ENCODE measurements at regions not wholly inside any gene's neighbourhood (a gene's known extent, or its start where the extent isn't known, plus 50 kb on each side); places are given as distances from the start of the nearest gene placed in this dataset.
"Not testable (repeated sequence)": the region's sequence is repeated elsewhere in the genome, so short reads cannot be mapped to it uniquely, and the experiment has no call there.

DNA sequence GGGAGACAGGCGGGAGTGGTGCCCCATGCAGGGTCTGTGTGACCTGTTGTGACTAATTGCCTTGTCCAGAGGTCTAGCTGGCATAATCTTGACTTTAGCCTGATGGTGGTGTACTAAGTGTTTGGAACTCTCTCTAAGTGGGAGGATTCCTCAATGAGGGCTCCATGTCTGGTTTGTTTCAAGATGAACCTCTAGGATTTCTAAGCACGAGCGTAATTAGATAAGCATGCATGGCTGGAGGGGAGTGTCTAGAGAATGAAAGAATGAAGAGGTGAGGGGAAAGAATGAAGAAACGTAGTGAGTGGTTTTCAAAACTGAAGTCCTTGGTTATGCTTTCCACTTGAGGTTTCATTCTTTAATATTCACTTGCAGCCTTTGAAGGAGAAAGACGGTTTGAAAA is 833.2 kb upstream of the GYPC start:
- Histone ChIP-seq H3K4me3 (ENCODE audit: low read length) (no peak overlapping the region), H3K36me3 (ENCODE audit: control insufficient read depth, insufficient read depth, low read length) (no peaks in the 10 kb centered on the region), H3K4me1 (ENCODE audit: control insufficient read depth, insufficient read depth, low read length) (no peaks in the 10 kb centered on the region), H3K27ac (ENCODE audit: low read length) (no peak overlapping the region), H3K9me3 (ENCODE audit: control insufficient read depth, low read depth, low read length) (peaks cover 2% of the 10 kb centered on the region), H3K27me3 (ENCODE audit: control insufficient read depth, insufficient read depth, low read length) (no peaks in the 10 kb centered on the region)
- WGBS (ENCODE audit: insufficient coverage, low lambda C conversion rate), result 96% methylated on average over 3 of the region's 5 CpGs
- no peak for DNase-seq

DNA sequence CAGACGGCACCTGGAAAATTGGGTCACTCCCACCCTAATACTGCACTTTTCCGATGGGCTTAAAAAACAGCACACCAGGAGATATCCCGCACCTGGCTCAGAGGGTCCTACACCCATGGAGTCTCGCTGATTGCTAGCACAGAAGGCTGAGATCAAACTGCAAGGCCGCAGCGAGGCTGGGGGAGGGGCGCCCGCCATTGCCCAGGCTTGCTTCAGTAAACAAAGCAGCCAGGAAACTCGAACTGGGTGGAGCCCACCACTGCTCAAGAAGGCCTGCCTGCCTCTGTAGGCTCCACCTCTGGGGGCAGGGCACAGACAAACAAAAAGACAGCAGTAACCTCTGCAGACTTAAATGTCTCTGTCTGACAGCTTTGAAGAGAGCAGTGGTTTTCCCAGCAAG is 830.2 kb upstream of the GYPC start:
- H3K4me1 ChIP-seq (ENCODE audit: control insufficient read depth, insufficient read depth, low read length); H3K36me3 ChIP-seq (ENCODE audit: control insufficient read depth, insufficient read depth, low read length); H3K4me3 ChIP-seq (ENCODE audit: low read length); H3K9me3 ChIP-seq (ENCODE audit: control insufficient read depth, low read depth, low read length); H3K27ac ChIP-seq (ENCODE audit: low read length); H3K27me3 ChIP-seq (ENCODE audit: control insufficient read depth, insufficient read depth, low read length); DNase-seq: not testable (repeated sequence)
- no CpG with 5 or more reads among the region's 9 CpGs for WGBS (ENCODE audit: insufficient coverage, low lambda C conversion rate)

DNA sequence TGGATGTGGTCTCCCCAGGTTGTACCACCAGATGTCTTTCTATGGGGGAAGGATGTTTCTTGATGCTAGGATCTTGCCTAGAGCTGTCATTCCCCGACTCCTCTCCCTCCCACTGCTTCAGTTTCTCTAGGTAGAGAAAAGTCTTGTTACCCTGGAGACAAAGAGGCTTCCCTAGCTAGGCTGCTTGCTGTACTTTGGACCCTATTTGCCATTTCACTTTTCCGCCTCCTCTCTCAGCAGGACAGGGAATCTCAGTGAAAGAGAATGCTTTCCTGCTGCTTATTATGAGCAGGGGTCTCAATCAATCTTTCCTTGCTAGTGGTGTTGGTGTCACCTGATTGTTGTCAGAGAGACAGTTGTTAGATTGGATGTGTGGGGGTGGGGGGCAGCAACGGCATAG is 818.8 kb upstream of the GYPC start:
- Histone ChIP-seq H3K4me1 (ENCODE audit: control insufficient read depth, insufficient read depth, low read length) (no peaks in the 10 kb centered on the region), H3K36me3 (ENCODE audit: control insufficient read depth, insufficient read depth, low read length) (no peaks in the 10 kb centered on the region), H3K27me3 (ENCODE audit: control insufficient read depth, insufficient read depth, low read length) (no peaks in the 10 kb centered on the region), H3K4me3 (ENCODE audit: low read length) (no peak overlapping the region), H3K27ac (ENCODE audit: low read length) (no peak overlapping the region), H3K9me3 (ENCODE audit: control insufficient read depth, low read depth, low read length) (no peaks in the 10 kb centered on the region)
- WGBS (ENCODE audit: insufficient coverage, low lambda C conversion rate), result 29% methylated on average over 1 of the region's 3 CpGs
- DNase-seq, result peak; percentile 2 to 31

DNA sequence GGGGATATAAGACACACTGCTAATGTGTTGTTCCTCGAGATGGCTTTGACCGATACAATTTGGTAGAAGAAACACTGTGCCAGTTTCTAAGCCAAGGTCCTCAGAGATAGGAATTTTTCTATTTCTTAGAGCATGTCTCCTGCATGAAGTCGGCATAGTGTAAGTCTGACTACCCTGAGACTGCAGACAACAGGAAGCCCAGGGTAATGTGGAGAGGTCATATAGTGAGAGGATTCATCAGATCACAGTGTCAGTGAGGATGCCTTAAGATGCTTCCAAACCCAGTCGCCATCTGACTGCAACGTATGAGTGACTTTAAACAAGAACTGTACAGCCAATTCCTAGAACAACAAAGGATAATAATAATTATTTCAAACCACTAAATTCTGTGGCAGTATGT is 818.3 kb upstream of the GYPC start:
- Histone ChIP-seq H3K36me3 (ENCODE audit: control insufficient read depth, insufficient read depth, low read length) (no peaks in the 10 kb centered on the region), H3K27ac (ENCODE audit: low read length) (no peak overlapping the region), H3K27me3 (ENCODE audit: control insufficient read depth, insufficient read depth, low read length) (no peaks in the 10 kb centered on the region), H3K9me3 (ENCODE audit: control insufficient read depth, low read depth, low read length) (no peaks in the 10 kb centered on the region), H3K4me3 (ENCODE audit: low read length) (no peak overlapping the region), H3K4me1 (ENCODE audit: control insufficient read depth, insufficient read depth, low read length) (no peaks in the 10 kb centered on the region)
- WGBS (ENCODE audit: insufficient coverage, low lambda C conversion rate), result 92% methylated on average over 2 of the region's 5 CpGs
- DNase-seq, result no peak

DNA sequence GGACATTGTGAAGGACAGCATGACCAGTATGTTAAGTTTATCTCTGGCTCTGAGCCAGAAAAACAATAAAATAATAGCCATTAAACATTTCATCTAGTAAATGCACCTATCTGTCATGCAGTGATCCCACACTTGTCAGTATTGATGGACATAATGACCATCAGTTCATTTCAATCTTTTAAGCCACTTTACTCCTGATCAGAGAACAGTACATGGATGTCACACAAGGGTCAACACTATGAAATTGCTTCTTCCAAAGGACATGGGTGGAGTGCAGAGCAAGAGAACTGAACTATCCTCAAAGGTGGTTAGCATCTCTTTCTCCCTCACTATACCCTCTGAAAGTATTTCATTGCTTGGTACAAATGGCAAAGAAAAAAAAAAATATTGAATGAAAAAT is 816.0 kb upstream of the GYPC start:
- Histone ChIP-seq H3K4me3 (ENCODE audit: low read length) (no peak overlapping the region), H3K36me3 (ENCODE audit: control insufficient read depth, insufficient read depth, low read length) (no peaks in the 10 kb centered on the region), H3K4me1 (ENCODE audit: control insufficient read depth, insufficient read depth, low read length) (no peaks in the 10 kb centered on the region), H3K27ac (ENCODE audit: low read length) (no peak overlapping the region), H3K27me3 (ENCODE audit: control insufficient read depth, insufficient read depth, low read length) (no peaks in the 10 kb centered on the region), H3K9me3 (ENCODE audit: control insufficient read depth, low read depth, low read length) (no peaks in the 10 kb centered on the region)
- DNase-seq, result no peak

DNA sequence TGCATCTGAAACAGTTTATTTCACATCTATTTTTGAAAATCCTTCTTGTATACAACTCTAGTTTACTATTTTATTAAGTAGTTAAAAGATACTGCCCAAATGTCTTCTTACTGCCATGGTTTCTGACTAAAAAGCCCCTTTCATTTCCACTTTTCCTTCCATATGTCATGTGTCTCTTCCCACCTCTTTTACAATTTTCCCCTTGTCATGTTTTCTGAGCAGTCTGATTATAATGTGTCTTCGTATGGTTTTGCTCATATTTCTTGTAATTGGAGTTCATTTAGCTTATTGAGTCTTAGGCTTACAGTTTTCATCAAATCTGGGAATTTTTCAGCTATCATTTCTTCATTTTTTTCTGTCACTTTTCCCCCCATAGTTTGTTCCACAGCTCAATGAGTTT is 813.9 kb upstream of the GYPC start:
- no peaks in the 10 kb centered on the region for H3K27me3 ChIP-seq (ENCODE audit: control insufficient read depth, insufficient read depth, low read length)
- no peaks in the 10 kb centered on the region for H3K4me1 ChIP-seq (ENCODE audit: control insufficient read depth, insufficient read depth, low read length)
- no peak overlapping the region for H3K27ac ChIP-seq (ENCODE audit: low read length)
- WGBS (ENCODE audit: insufficient coverage, low lambda C conversion rate), result no CpG with 5 or more reads among the region's 1 CpG
- no peaks in the 10 kb centered on the region for H3K9me3 ChIP-seq (ENCODE audit: control insufficient read depth, low read depth, low read length)
- no peak for DNase-seq
- no peaks in the 10 kb centered on the region for H3K36me3 ChIP-seq (ENCODE audit: control insufficient read depth, insufficient read depth, low read length)
- no peak overlapping the region for H3K4me3 ChIP-seq (ENCODE audit: low read length)

DNA sequence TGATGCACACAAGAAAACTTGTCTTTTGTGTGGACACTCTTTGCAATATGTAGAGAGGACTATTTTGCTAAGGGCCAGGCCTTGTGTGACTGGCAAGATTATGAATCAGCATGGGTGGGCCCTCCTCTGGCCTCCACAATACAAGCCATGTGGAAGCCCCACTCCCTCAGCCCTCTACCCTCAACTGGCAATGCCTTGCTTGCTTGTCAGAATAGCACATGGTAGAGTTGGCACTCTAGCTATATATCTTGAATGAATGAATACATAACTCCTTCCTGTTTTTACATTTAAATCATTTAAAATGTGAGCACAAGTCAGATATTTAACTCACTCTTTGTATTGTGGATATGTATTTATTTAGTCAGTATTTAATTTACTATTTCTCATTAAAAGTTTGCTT is 805.4 kb upstream of the GYPC start:
- Histone ChIP-seq H3K9me3 (ENCODE audit: control insufficient read depth, low read depth, low read length) (no peaks in the 10 kb centered on the region), H3K27ac (ENCODE audit: low read length) (no peak overlapping the region), H3K36me3 (ENCODE audit: control insufficient read depth, insufficient read depth, low read length) (no peaks in the 10 kb centered on the region), H3K4me1 (ENCODE audit: control insufficient read depth, insufficient read depth, low read length) (no peaks in the 10 kb centered on the region), H3K4me3 (ENCODE audit: low read length) (no peak overlapping the region), H3K27me3 (ENCODE audit: control insufficient read depth, insufficient read depth, low read length) (no peaks in the 10 kb centered on the region)
- DNase-seq, result no peak

DNA sequence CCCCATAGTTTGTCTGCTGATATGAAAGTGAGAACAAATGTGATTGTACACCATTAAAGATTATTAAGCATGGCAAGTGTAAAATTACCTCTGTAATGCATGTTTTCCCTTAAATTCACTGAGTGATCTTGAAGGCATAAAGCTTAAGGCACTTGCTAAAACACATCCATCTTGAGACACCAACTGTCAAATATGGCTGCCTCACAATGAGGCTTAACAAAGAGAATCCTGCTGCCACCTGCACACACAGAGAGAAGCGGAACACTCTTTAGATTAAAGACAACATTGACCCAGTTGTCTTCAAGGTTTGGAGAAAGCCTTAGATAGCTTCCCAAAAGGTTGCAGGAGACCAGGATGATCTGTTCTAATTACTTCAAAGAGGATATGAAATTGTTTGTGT is 803.6 kb upstream of the GYPC start:
- Histone ChIP-seq H3K36me3 (ENCODE audit: control insufficient read depth, insufficient read depth, low read length) (no peaks in the 10 kb centered on the region), H3K4me3 (ENCODE audit: low read length) (no peak overlapping the region), H3K27ac (ENCODE audit: low read length) (no peak overlapping the region), H3K9me3 (ENCODE audit: control insufficient read depth, low read depth, low read length) (no peaks in the 10 kb centered on the region), H3K4me1 (ENCODE audit: control insufficient read depth, insufficient read depth, low read length) (no peaks in the 10 kb centered on the region), H3K27me3 (ENCODE audit: control insufficient read depth, insufficient read depth, low read length) (no peaks in the 10 kb centered on the region)
- no peak for DNase-seq
- 100% methylated on average over 1 of the region's 1 CpG for WGBS (ENCODE audit: insufficient coverage, low lambda C conversion rate)

DNA sequence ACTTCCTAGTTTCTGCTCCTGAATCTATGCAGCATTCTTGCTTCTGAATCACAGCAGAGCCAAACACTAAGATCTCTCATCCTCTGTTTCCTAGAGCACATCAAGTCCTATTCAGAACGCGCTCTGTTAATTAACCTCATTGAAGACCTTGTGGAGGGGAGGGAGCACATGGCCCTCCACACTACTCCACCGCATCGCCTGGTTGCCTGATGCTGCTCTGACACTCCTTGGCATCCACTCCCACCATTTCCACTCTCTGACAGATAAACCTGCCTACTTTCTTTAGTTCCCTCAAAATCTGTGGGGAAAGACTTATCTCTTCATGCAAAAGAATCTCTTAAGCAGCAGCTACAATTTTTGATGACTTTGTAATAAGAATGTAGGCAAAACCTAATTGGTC is 802.3 kb upstream of the GYPC start:
- Histone ChIP-seq H3K36me3 (ENCODE audit: control insufficient read depth, insufficient read depth, low read length) (no peaks in the 10 kb centered on the region), H3K4me3 (ENCODE audit: low read length) (no peak overlapping the region), H3K27ac (ENCODE audit: low read length) (no peak overlapping the region), H3K4me1 (ENCODE audit: control insufficient read depth, insufficient read depth, low read length) (no peaks in the 10 kb centered on the region), H3K9me3 (ENCODE audit: control insufficient read depth, low read depth, low read length) (no peaks in the 10 kb centered on the region), H3K27me3 (ENCODE audit: control insufficient read depth, insufficient read depth, low read length) (no peaks in the 10 kb centered on the region)
- no CpG with 5 or more reads among the region's 4 CpGs for WGBS (ENCODE audit: insufficient coverage, low lambda C conversion rate)
- DNase-seq, result no peak

DNA sequence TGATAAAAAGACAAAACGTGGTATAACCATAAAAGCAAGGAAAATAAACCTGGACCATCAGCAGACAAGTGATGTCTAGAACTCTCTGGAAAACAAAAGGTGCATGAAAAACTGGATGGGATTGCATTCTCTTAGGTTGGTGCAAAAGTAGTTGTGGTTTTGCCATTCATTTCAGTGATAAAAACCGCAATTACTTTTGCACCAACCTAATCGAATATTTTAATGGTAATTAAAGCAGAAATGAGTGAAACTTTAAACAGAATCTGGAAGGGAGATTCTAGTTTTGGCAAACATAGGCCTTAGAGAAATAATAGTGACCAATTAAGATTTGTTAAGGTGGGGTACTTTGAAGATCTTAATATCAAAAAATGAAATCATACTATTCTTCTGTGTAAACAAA is 800.8 kb upstream of the GYPC start:
- Histone ChIP-seq H3K4me1 (ENCODE audit: control insufficient read depth, insufficient read depth, low read length) (no peaks in the 10 kb centered on the region), H3K36me3 (ENCODE audit: control insufficient read depth, insufficient read depth, low read length) (no peaks in the 10 kb centered on the region), H3K4me3 (ENCODE audit: low read length) (no peak overlapping the region), H3K9me3 (ENCODE audit: control insufficient read depth, low read depth, low read length) (no peaks in the 10 kb centered on the region), H3K27me3 (ENCODE audit: control insufficient read depth, insufficient read depth, low read length) (no peaks in the 10 kb centered on the region), H3K27ac (ENCODE audit: low read length) (no peak overlapping the region)
- 88% methylated on average over 3 of the region's 3 CpGs for WGBS (ENCODE audit: insufficient coverage, low lambda C conversion rate)
- DNase-seq, result no peak

DNA sequence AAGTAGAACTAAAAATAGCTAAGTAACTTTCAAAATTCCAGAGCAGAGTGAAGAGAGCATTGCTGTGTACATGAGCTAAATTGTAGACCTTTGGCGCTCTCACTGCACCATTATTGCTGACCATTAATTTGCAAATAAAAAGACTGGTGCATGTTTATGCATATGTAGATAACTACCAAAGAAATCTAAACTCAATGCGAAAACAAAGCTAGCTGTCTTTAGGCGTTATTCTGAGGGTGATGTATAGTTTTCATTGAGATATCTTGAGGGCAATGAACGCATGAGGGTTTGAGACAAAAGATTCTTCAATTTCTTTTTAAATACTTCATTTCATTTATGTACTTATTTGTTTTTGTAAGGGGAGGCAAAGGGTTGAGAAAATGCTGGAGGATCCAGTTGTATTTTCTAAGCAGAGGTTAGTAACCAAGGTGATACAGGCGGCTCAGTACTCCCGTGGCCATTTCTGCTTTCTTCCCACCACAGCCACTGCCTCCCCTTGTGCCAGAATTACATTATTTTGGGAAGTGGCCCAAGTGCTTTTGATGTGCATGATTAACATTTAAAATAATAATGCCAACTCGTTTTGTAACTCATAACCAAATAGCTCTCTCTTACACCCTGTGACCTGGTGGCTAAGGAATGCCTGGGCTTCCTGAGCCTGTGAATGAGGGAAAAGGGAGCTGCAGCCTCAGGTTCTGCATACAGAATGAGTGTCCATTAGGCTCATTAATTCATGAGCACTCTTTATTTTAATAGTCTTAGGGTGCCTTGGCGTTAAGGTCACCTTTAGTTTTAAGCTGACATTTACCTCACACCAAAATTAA is 797.8 kb upstream of the GYPC start:
- H3K27me3 ChIP-seq (ENCODE audit: control insufficient read depth, insufficient read depth, low read length), result no peaks in the 10 kb centered on the region
- no peaks in the 10 kb centered on the region for H3K9me3 ChIP-seq (ENCODE audit: control insufficient read depth, low read depth, low read length)
- WGBS (ENCODE audit: insufficient coverage, low lambda C conversion rate), result 100% methylated on average over 3 of the region's 8 CpGs
- no peaks in the 10 kb centered on the region for H3K4me1 ChIP-seq (ENCODE audit: control insufficient read depth, insufficient read depth, low read length)
- H3K27ac ChIP-seq (ENCODE audit: low read length), result no peak overlapping the region
- no peaks in the 10 kb centered on the region for H3K36me3 ChIP-seq (ENCODE audit: control insufficient read depth, insufficient read depth, low read length)
- no peak for DNase-seq
- H3K4me3 ChIP-seq (ENCODE audit: low read length), result no peak overlapping the region
